ENCODE measurements at regions not wholly inside any gene's neighbourhood (a gene's known extent, or its start where the extent isn't known, plus 50 kb on each side); places are given as distances from the start of the nearest gene placed in this dataset.

DNA sequence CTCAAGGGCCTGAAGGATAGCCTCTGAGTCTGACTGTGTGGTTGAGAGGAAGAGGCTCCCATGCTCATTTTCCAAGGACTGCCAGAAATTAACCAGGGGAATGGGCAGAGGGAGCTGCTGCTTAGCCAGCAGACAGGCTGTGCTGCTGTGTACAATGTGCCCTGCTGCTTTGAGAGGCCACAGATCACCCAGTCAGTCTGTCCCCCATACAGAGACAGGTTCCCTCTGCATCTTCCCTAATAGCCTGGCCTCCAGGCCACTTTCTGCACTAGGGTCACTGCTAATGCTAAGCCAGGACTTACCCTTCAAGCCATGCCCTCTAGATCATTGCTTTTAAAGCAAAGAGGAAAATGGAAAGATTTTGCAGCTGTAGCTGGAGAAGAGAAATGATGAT, 341.1 kb downstream of the CYRIA start:
- no peak for TF ChIP-seq EP300 (IDR thresholded peaks at IDR 0.05)
- TF ChIP-seq, protein P1, sequence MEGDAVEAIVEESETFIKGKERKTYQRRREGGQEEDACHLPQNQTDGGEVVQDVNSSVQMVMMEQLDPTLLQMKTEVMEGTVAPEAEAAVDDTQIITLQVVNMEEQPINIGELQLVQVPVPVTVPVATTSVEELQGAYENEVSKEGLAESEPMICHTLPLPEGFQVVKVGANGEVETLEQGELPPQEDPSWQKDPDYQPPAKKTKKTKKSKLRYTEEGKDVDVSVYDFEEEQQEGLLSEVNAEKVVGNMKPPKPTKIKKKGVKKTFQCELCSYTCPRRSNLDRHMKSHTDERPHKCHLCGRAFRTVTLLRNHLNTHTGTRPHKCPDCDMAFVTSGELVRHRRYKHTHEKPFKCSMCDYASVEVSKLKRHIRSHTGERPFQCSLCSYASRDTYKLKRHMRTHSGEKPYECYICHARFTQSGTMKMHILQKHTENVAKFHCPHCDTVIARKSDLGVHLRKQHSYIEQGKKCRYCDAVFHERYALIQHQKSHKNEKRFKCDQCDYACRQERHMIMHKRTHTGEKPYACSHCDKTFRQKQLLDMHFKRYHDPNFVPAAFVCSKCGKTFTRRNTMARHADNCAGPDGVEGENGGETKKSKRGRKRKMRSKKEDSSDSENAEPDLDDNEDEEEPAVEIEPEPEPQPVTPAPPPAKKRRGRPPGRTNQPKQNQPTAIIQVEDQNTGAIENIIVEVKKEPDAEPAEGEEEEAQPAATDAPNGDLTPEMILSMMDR (IDR thresholded peaks at IDR 0.05), result no peak
- TF ChIP-seq POLR2AphosphoS5 (IDR thresholded peaks at IDR 0.05), result no peak
- no peak for TF ChIP-seq POLR2A (IDR thresholded peaks at IDR 0.05)

Measured in sigmoid colon (tissue), 4 donors.